Neural cell (in vitro differentiated cells): ENCODE measurements at regions not wholly inside any gene's neighbourhood (a gene's known extent, or its start where the extent isn't known, plus 50 kb on each side); places are given as distances from the start of the nearest gene placed in this dataset.

Source experiments
- H2AFZ ChIP-seq: fragments of 200-600, 300-800 bp; sonication (generic), shearing (Covaris generic); 2 replicates; pipeline ENCODE4 v1.6.0; 2014; ENCODE audit warnings: low read depth, mild to moderate bottlenecking, antibody characterized with exemption, low read length, moderate library complexity
- H3F3A ChIP-seq: fragments of 200-600 bp; shearing (Covaris generic); 2 replicates; pipeline ENCODE4 v1.6.1; 2016; ENCODE audit warnings: mild to moderate bottlenecking, moderate library complexity, mixed read lengths, antibody characterized with exemption, low read length; ENCODE audit not compliant: insufficient read depth, poor library complexity, severe bottlenecking
- H3K27ac ChIP-seq: fragments of 200-600, 300-800 bp; sonication (generic), shearing (Covaris generic); 2 replicates; pipeline ENCODE4 v1.5.1; 2014; ENCODE audit warnings: mild to moderate bottlenecking, low read length, moderate library complexity
- H3K27me3 ChIP-seq: fragments of 300-800, 200-600 bp; sonication (generic), shearing (Covaris generic); 2 replicates; pipeline ENCODE4 v1.6.0; 2014; ENCODE audit warnings: mild to moderate bottlenecking, low read depth, low read length, moderate library complexity; ENCODE audit not compliant: insufficient read depth
- H3K36me3 ChIP-seq: fragments of 300-800, 200-600 bp; sonication (generic), shearing (Covaris generic); 2 replicates; pipeline ENCODE4 v1.5.1; 2014; ENCODE audit warnings: mild to moderate bottlenecking, antibody characterized with exemption, low read length, moderate library complexity; ENCODE audit not compliant: insufficient read depth
- H3K4me2 ChIP-seq: fragments of 300-800, 200-600 bp; sonication (generic), shearing (Covaris generic); 2 replicates; pipeline ENCODE4 v1.6.0; 2014; ENCODE audit warnings: mild to moderate bottlenecking, low read length
- H3K4me3 ChIP-seq: fragments of 300-800, 200-600 bp; sonication (generic), shearing (Covaris generic); 2 replicates; pipeline ENCODE4 v1.5.1; 2014; ENCODE audit warnings: mild to moderate bottlenecking, low read length, moderate library complexity
- H3K79me2 ChIP-seq: fragments of 200-600 bp; shearing (Covaris generic); replicated peaks from 2 replicates; pipeline ENCODE4 v1.6.0; 2014; ENCODE audit warnings: mild to moderate bottlenecking, low read length, moderate library complexity; ENCODE audit not compliant: insufficient read depth
- H3K9ac ChIP-seq: fragments of 300-800, 200-600 bp; sonication (generic), shearing (Covaris generic); 2 replicates; pipeline ENCODE4 v1.6.1; 2016; ENCODE audit warnings: mild to moderate bottlenecking, low read length, mixed read lengths
- H3K9me2 ChIP-seq: fragments of 200-600 bp; shearing (Covaris generic); 2 replicates; pipeline ENCODE4 v1.6.1; 2016; ENCODE audit warnings: mild to moderate bottlenecking, low read length, mixed read lengths; ENCODE audit not compliant: insufficient read depth
- H3K9me3 ChIP-seq: fragments of 200-600, 300-800 bp; sonication (generic), shearing (Covaris generic); 2 replicates; pipeline ENCODE4 v1.6.1; 2016; ENCODE audit warnings: mild to moderate bottlenecking, mixed run types, low read length, moderate library complexity, mixed read lengths
- H4K20me1 ChIP-seq: fragments of 200-600 bp; shearing (Covaris generic); 2 replicates; pipeline ENCODE4 v1.6.1; 2016; ENCODE audit warnings: mild to moderate bottlenecking, mixed run types; ENCODE audit not compliant: insufficient read depth
- EP300 ChIP-seq: fragments of 450-650 bp; conservative IDR thresholded peaks from 2 replicates; pipeline ENCODE4 v1.6.1; 2014; ENCODE audit warnings: antibody characterized with exemption, mild to moderate bottlenecking, moderate library complexity; ENCODE audit not compliant: poor library complexity, severe bottlenecking
- EZH2 ChIP-seq: fragments of 200-600, 300-800 bp; shearing (Covaris generic), sonication (generic); IDR thresholded peaks from 2 replicates; pipeline ENCODE4 v1.6.1; 2014; ENCODE audit warnings: antibody characterized with exemption, low read length, borderline replicate concordance, mild to moderate bottlenecking; ENCODE audit not compliant: insufficient read depth, poor library complexity, severe bottlenecking
- MXI1 ChIP-seq: fragments of 450-650 bp; conservative IDR thresholded peaks from 2 replicates; pipeline ENCODE4 v1.6.1; 2014; ENCODE audit warnings: antibody characterized with exemption, mild to moderate bottlenecking; ENCODE audit not compliant: poor library complexity, severe bottlenecking
- POLR2AphosphoS5 ChIP-seq: IDR thresholded peaks from 2 replicates; pipeline ENCODE4 v1.6.1; 2012
- RAD21 ChIP-seq: fragments of 450-650 bp; conservative IDR thresholded peaks from 2 replicates; pipeline ENCODE4 v1.6.1; 2014; ENCODE audit warnings: antibody characterized with exemption, mild to moderate bottlenecking, moderate library complexity
- SMC3 ChIP-seq: fragments of 450-650 bp; conservative IDR thresholded peaks from 2 replicates; pipeline ENCODE4 v1.6.1; 2014; ENCODE audit warnings: antibody characterized with exemption, mild to moderate bottlenecking, moderate library complexity; ENCODE audit not compliant: poor library complexity
- TAF1 ChIP-seq: IDR thresholded peaks from 2 replicates; pipeline ENCODE4 v1.6.1; 2012; ENCODE audit warnings: low read depth
- TF ChIP-seq, protein P1 (sequence below): fragments of 450-650 bp; IDR thresholded peaks from 2 replicates; pipeline ENCODE4 v1.5.1; 2014; ENCODE audit warnings: antibody characterized with exemption, mild to moderate bottlenecking, moderate library complexity; ENCODE audit not compliant: poor library complexity, severe bottlenecking
- TF ChIP-seq, protein P2 (sequence below): IDR thresholded peaks from 2 replicates; pipeline ENCODE4 v1.6.1; 2012; ENCODE audit warnings: borderline replicate concordance

DNA sequence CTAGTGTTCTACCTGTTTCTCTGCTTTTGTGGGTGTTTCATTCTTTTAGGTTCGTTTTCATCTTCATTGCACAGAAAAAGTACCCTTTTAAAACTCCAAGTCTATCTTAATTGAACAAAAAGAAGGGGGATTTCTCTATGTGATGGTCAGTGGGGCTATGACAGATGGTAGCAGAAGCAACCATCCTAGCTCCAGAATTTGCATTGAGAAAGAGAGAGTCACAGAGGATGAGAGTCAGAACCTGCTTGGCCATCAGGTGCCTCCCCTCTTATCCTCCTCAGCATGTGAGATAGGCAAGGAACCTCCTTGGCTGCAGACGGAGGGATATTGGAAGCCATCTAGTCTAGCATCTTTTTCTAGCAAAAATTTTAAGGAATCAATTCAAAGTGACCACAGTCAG, 398.0 kb upstream of the DCC start:
- Histone ChIP-seq H3K36me3 (no peaks in the 10 kb centered on the region), H3K4me3 (no peak overlapping the region), H2AFZ (no peak overlapping the region), H3K9me3 (no peaks in the 10 kb centered on the region), H3K9me2 (no peaks in the 10 kb centered on the region), H3K27ac (no peak overlapping the region), H3K79me2 (no peaks in the 10 kb centered on the region), H3K27me3 (no peaks in the 10 kb centered on the region), H3K9ac (no peak overlapping the region), H4K20me1 (no peaks in the 10 kb centered on the region), H3F3A (no peaks in the 10 kb centered on the region), H3K4me2 (no peak overlapping the region)
- TF ChIP-seq POLR2AphosphoS5: no peak
- TF ChIP-seq, protein P1, sequence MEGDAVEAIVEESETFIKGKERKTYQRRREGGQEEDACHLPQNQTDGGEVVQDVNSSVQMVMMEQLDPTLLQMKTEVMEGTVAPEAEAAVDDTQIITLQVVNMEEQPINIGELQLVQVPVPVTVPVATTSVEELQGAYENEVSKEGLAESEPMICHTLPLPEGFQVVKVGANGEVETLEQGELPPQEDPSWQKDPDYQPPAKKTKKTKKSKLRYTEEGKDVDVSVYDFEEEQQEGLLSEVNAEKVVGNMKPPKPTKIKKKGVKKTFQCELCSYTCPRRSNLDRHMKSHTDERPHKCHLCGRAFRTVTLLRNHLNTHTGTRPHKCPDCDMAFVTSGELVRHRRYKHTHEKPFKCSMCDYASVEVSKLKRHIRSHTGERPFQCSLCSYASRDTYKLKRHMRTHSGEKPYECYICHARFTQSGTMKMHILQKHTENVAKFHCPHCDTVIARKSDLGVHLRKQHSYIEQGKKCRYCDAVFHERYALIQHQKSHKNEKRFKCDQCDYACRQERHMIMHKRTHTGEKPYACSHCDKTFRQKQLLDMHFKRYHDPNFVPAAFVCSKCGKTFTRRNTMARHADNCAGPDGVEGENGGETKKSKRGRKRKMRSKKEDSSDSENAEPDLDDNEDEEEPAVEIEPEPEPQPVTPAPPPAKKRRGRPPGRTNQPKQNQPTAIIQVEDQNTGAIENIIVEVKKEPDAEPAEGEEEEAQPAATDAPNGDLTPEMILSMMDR: no peak
- no peak for TF ChIP-seq EZH2
- TF ChIP-seq EP300: no peak
- TF ChIP-seq, protein P2, sequence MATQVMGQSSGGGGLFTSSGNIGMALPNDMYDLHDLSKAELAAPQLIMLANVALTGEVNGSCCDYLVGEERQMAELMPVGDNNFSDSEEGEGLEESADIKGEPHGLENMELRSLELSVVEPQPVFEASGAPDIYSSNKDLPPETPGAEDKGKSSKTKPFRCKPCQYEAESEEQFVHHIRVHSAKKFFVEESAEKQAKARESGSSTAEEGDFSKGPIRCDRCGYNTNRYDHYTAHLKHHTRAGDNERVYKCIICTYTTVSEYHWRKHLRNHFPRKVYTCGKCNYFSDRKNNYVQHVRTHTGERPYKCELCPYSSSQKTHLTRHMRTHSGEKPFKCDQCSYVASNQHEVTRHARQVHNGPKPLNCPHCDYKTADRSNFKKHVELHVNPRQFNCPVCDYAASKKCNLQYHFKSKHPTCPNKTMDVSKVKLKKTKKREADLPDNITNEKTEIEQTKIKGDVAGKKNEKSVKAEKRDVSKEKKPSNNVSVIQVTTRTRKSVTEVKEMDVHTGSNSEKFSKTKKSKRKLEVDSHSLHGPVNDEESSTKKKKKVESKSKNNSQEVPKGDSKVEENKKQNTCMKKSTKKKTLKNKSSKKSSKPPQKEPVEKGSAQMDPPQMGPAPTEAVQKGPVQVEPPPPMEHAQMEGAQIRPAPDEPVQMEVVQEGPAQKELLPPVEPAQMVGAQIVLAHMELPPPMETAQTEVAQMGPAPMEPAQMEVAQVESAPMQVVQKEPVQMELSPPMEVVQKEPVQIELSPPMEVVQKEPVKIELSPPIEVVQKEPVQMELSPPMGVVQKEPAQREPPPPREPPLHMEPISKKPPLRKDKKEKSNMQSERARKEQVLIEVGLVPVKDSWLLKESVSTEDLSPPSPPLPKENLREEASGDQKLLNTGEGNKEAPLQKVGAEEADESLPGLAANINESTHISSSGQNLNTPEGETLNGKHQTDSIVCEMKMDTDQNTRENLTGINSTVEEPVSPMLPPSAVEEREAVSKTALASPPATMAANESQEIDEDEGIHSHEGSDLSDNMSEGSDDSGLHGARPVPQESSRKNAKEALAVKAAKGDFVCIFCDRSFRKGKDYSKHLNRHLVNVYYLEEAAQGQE: no peak
- TF ChIP-seq RAD21: no peak
- no peak for TF ChIP-seq SMC3
- TF ChIP-seq MXI1: no peak
- no peak for TF ChIP-seq TAF1

- no peak overlapping the region for H2AFZ ChIP-seq
- TF ChIP-seq POLR2AphosphoS5 (no peak), EP300 (no peak), EZH2 (no peak), TAF1 (no peak), SMC3 (no peak), RAD21 (no peak)
- TF ChIP-seq, protein P1: no peak
- TF ChIP-seq, protein P2: no peak
- H3K9me2 ChIP-seq: no peaks in the 10 kb centered on the region
- no peak overlapping the region for H3K4me2 ChIP-seq
- H3K9ac ChIP-seq: no peak overlapping the region
- H3K27ac ChIP-seq: no peak overlapping the region
- no peaks in the 10 kb centered on the region for H3K36me3 ChIP-seq
- no peaks in the 10 kb centered on the region for H4K20me1 ChIP-seq
- no peaks in the 10 kb centered on the region for H3K9me3 ChIP-seq
- no peaks in the 10 kb centered on the region for H3K27me3 ChIP-seq
- no peaks in the 10 kb centered on the region for H3F3A ChIP-seq
- H3K79me2 ChIP-seq: no peaks in the 10 kb centered on the region
- no peak overlapping the region for H3K4me3 ChIP-seq
Observed at GRCh38 chr18:51943281-51943680, 396.7 kb upstream of the DCC start.
